Cardiac muscle cell (in vitro differentiated cells and primary cell): ENCODE measurements at regions not wholly inside any gene's neighbourhood (a gene's known extent, or its start where the extent isn't known, plus 50 kb on each side); places are given as distances from the start of the nearest gene placed in this dataset.

ENCODE experiments used
- DNase-seq, 2 donors: peaks; one replicate each; pipeline versions ENCODE4 v3.0.0 to v3.0.0-alpha.2; 2010 to 2017; ENCODE audit warnings: low read depth in 1 of 2, low spot score in 1 of 2
- H3K27ac ChIP-seq: fragments of 200-600 bp; sonication (generic); 2 replicates; pipeline ENCODE4 v1.5.1; 2016
- H3K27me3 ChIP-seq: fragments of 200-600 bp; sonication (generic); 2 replicates; pipeline ENCODE4 v1.6.0; 2016; ENCODE audit warnings: control low read depth
- H3K36me3 ChIP-seq: fragments of 200-600 bp; sonication (generic); 2 replicates; pipeline ENCODE4 v1.5.1; 2016; ENCODE audit warnings: control low read depth
- H3K4me1 ChIP-seq: fragments of 200-600 bp; sonication (generic); 2 replicates; pipeline ENCODE4 v1.8.1; 2017; ENCODE audit warnings: low read depth, mild to moderate bottlenecking, mixed run types
- H3K4me3 ChIP-seq: fragments of 200-600 bp; sonication (generic); 2 replicates; pipeline ENCODE4 v1.5.1; 2016; ENCODE audit warnings: mild to moderate bottlenecking
- H3K9me3 ChIP-seq: fragments of 200-600 bp; sonication (generic); 2 replicates; pipeline ENCODE4 v1.5.1; 2017; ENCODE audit warnings: low read depth, mild to moderate bottlenecking, control low read depth
- CTCF ChIP-seq: IDR thresholded peaks from 2 replicates; pipeline ENCODE4 v1.5.1; 2012; ENCODE audit warnings: low read depth, mild to moderate bottlenecking, low read length

DNA sequence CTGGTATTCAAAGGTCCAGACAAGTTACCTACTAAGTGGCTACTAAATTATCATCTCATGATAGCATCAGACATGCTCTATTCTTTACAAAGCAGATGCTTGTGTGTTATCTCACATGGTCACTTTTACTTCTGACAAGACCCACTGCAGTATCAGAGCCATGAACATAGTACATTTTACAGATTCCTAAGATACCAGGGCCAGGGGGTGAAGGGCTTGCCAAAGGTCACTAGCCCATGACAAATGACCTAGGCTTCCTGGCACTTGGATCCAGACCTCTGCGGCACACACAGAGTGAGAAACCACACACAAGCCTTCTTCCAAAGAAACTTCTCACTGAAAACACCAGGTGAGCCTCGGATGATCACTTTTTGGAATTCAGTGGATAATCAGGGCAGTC lies 446.8 kb downstream of the EIPR1 start:
- no peak for DNase-seq
- no peaks in the 10 kb centered on the region for H3K36me3 ChIP-seq
- no peak overlapping the region for H3K27ac ChIP-seq
- no peak overlapping the region for H3K4me3 ChIP-seq
- H3K9me3 ChIP-seq = no peaks in the 10 kb centered on the region
- no peaks in the 10 kb centered on the region for H3K4me1 ChIP-seq
- no peak for TF ChIP-seq CTCF
- H3K27me3 ChIP-seq = no peaks in the 10 kb centered on the region

DNA sequence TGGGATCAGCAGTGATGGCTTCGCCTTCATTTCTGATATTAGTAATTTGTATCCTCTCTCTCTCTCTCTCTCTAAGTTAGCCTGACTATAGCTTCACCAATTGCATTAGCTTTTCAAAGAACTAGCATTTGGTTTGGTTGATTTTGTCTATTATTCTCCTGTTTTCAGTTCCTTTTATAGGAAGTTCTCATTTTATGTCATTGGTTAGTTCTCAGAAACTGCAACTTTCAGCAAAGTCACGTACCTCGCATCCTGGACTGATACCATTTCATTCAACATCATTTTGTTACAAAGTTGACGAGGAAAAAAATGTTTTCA lies 450.8 kb downstream of the EIPR1 start:
- no peaks in the 10 kb centered on the region for H3K9me3 ChIP-seq
- no peak for DNase-seq
- H3K27me3 ChIP-seq = no peaks in the 10 kb centered on the region
- no peaks in the 10 kb centered on the region for H3K4me1 ChIP-seq
- H3K36me3 ChIP-seq = no peaks in the 10 kb centered on the region
- H3K27ac ChIP-seq = no peak overlapping the region
- no peak for TF ChIP-seq CTCF
- no peak overlapping the region for H3K4me3 ChIP-seq

DNA sequence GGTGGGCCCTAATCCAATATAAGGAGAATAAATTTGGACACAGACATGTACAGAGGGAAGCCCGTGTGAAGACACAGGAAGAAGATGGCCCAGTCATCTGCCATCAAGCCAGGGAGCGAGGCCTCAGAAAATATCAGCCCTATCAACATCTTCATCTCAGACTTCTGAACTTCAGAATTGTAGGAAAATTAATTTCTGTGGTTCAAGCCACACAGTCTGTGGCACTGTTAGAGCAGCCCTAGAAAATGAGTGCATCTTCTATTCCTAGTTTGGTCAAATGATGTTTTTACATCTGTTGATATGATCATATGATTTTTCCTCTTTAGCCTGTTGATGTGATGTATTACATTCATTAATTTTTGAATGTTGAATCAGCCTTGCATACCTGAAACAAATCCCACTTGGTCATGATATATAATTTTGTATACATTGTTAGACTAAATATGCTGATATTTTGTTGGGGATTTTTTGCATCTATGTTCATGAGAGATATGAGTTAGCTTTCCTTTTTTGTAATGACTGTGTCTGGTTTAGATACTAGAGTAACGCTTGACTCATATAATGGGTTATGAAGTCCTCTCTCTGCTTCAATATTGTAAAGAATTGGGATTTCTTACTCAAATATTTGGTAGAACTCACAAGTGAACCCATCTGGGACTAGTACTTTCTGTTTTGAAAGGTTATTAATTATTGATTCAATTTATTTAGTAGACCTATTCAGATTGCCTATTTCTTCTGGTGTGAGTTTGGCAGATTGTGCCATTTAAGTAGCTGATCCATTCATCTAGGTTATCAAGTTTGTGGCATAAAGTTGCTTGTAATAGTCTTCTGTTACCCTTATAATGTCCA lies 451.4 kb downstream of the EIPR1 start:
- Histone ChIP-seq H3K27ac (no peak overlapping the region), H3K4me1 (no peaks in the 10 kb centered on the region), H3K9me3 (no peaks in the 10 kb centered on the region), H3K27me3 (no peaks in the 10 kb centered on the region), H3K4me3 (no peak overlapping the region), H3K36me3 (no peaks in the 10 kb centered on the region)
- TF ChIP-seq CTCF = no peak
- DNase-seq = no peak

- Histone ChIP-seq H3K4me1 (no peaks in the 10 kb centered on the region), H3K27ac (no peak overlapping the region), H3K27me3 (no peaks in the 10 kb centered on the region), H3K9me3 (no peaks in the 10 kb centered on the region), H3K36me3 (no peaks in the 10 kb centered on the region), H3K4me3 (no peak overlapping the region)
- TF ChIP-seq CTCF = no peak
- no peak for DNase-seq
These were observed 455.5 kb downstream of the EIPR1 start for GRCh38 chr2:2922156-2922555.

DNA sequence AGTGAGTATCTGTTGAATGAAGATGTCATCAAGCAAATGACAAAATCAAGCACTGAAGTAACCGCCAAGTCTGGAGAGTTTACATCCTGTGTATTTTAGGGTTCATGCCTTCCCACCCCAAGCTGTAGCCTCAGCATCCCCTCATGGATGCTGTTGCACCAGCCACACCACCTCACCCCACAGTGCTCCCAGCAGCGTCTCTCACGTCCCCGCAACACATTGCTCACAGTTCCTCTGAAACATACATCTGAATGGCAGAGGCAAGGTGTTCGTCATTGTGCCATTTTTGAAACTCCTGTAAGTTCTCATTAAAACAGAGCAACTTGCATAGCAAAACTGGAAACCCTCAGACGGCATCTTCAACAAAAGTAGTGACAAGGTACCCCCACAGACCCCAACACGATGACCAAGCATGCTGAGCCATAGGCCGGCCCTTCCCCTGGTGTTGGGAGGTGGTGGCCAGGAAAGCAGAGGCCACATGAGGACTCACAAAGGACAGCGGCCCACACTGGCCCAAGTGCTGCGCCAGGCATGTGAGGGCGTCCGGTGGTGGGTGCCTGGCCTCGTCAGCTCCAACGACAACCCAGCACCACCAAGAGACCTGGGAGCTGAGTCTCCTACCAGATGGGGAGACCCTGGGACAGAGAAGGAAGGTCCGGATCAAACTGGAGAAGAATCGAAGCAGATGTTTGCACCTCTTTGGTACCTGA lies 456.5 kb downstream of the EIPR1 start:
- H3K27ac ChIP-seq = no peak overlapping the region
- no peak for TF ChIP-seq CTCF
- no peaks in the 10 kb centered on the region for H3K9me3 ChIP-seq
- H3K4me1 ChIP-seq = no peaks in the 10 kb centered on the region
- DNase-seq = no peak
- H3K27me3 ChIP-seq = no peaks in the 10 kb centered on the region
- no peak overlapping the region for H3K4me3 ChIP-seq
- no peaks in the 10 kb centered on the region for H3K36me3 ChIP-seq
